ENCODE measurements at regions not wholly inside any gene's neighbourhood (a gene's known extent, or its start where the extent isn't known, plus 50 kb on each side); places are given as distances from the start of the nearest gene placed in this dataset.

GRCh38 chr5:93087326-93087725 is 493.7 kb downstream of the NR2F1-AS1 start:
- no peak for TF ChIP-seq CTCF (conservative IDR thresholded peaks at IDR 0.05 in 1 of 2, IDR thresholded peaks at IDR 0.05 in 1 of 2; ENCODE audit: low read depth in 1 of 2, low read length in 2 of 2)
- no peak for TF ChIP-seq EZH2 (IDR thresholded peaks at IDR 0.05; ENCODE audit: low read length, missing control alignments)

Data from fibroblast of lung (primary cell).